HepG2 (cell line): ENCODE measurements at regions not wholly inside any gene's neighbourhood (a gene's known extent, or its start where the extent isn't known, plus 50 kb on each side); places are given as distances from the start of the nearest gene placed in this dataset.
A peak's percentile ranks its signal among the peaks of the same experiment; 100 is the strongest.

Experiments used
- ATAC-seq: fragments of 200-7000 bp; cut with Tn5 transposase; 3 replicates; pipeline ENCODE4 v1.9.1; 2020; ENCODE audit warnings: mild to moderate bottlenecking, moderate library complexity
- BruUV-seq: library from RNA; stranded (reverse); fragments of 400-500 nt; replicated peaks from 2 replicates; lab custom pipeline; 2021; lab: Mats Ljungman, UMichigan
- CTCF ChIA-PET: fragments of 300-600 bp; formaldehyde crosslinking; extraction: SDS; loops from one replicate; lab custom pipeline; 2021; ENCODE audit warnings: low total read pairs, inconsistent platforms, low intra/inter-chr PET ratio; lab: Yijun Ruan, JAX
- POLR2A ChIA-PET: fragments of 350-600 bp; sonication (Branson Sonifier 250); formaldehyde crosslinking; loops from one replicate; lab custom pipeline; 2020; ENCODE audit warnings: antibody characterized with exemption, inconsistent platforms; lab: Yijun Ruan, JAX
- DNase-seq: peaks from one replicate; pipeline ENCODE4 v3.0.0-alpha.2; 2015; ENCODE audit warnings: low spot score
- FAIRE-seq: peaks from 3 replicates; lab custom pipeline; 2011; peaks lifted over from hg19 to GRCh38; lab: Jason Lieb, UNC
- H2AFZ ChIP-seq: one replicate; pipeline ENCODE4 v1.6.1; 2011; ENCODE audit warnings: low read length, inconsistent platforms
- H3K27ac ChIP-seq: fragments of 300-600 bp; 3 replicates; pipeline ENCODE4 v1.8.0; 2011; ENCODE audit warnings: mixed run types, mild to moderate bottlenecking, mixed read lengths, low read length, inconsistent platforms; ENCODE audit not compliant: insufficient read depth; ENCODE audit errors: extremely low read length
- H3K27me3 ChIP-seq, 2 experiments: fragments of 200-600 bp in 1 of 2; 2 replicates in 1 of 2; 3 replicates in 1 of 2; pipeline versions ENCODE4 v1.6.0 to v1.8.0; 2011; ENCODE audit warnings: low read length in 2 of 2, mild to moderate bottlenecking in 2 of 2, moderate library complexity in 2 of 2, inconsistent platforms in 1 of 2; ENCODE audit not compliant: insufficient read depth in 2 of 2, control insufficient read depth in 1 of 2
- H3K36me3 ChIP-seq, 2 experiments: fragments of 200-600 bp in 1 of 2; replicated peaks in 1 of 2; 2 replicates in 1 of 2; 3 replicates in 1 of 2; pipeline versions ENCODE4 v1.5.1 to v1.8.0; 2011; ENCODE audit warnings: low read length in 2 of 2, inconsistent platforms in 1 of 2; ENCODE audit not compliant: insufficient read depth in 2 of 2, control insufficient read depth in 1 of 2
- H3K4me1 ChIP-seq: 2 replicates; pipeline ENCODE4 v1.5.1; 2012; ENCODE audit warnings: low read length, inconsistent platforms; ENCODE audit not compliant: insufficient read depth
- H3K4me2 ChIP-seq: 2 replicates; pipeline ENCODE4 v1.6.0; 2011; ENCODE audit warnings: low read depth, low read length, inconsistent platforms
- H3K4me3 ChIP-seq, 3 experiments: fragments of 200-600 bp in 1 of 3; sonication (generic), shearing (Covaris generic) in 1 of 3; replicated peaks in 1 of 3; 2 replicates each; pipeline ENCODE4 v1.5.1; 2011 to 2016; ENCODE audit warnings: low read length in 3 of 3, inconsistent platforms in 2 of 3, low read depth in 2 of 3, mild to moderate bottlenecking in 2 of 3, control low read depth in 1 of 3, mixed read lengths in 1 of 3; ENCODE audit not compliant: insufficient read depth in 1 of 3
- H3K79me2 ChIP-seq: one replicate; pipeline ENCODE4 v1.6.1; 2011; ENCODE audit warnings: low read length, inconsistent platforms; ENCODE audit not compliant: insufficient read depth
- H3K9ac ChIP-seq: 2 replicates; pipeline ENCODE4 v1.6.0; 2011; ENCODE audit warnings: mild to moderate bottlenecking, low read depth, low read length, inconsistent platforms; ENCODE audit not compliant: insufficient read depth
- H3K9me3 ChIP-seq: 2 replicates; pipeline ENCODE4 v1.5.1; 2012; ENCODE audit warnings: mild to moderate bottlenecking, low read length
- H4K20me1 ChIP-seq: 2 replicates; pipeline ENCODE4 v1.6.0; 2011; ENCODE audit warnings: inconsistent platforms, mild to moderate bottlenecking, low read length, moderate library complexity; ENCODE audit not compliant: insufficient read depth
- AGO1 ChIP-seq: fragments of 200-400 bp; formaldehyde crosslinking; IDR thresholded peaks from 2 replicates; pipeline ENCODE4 v1.6.1; 2017; ENCODE audit warnings: mild to moderate bottlenecking, low read depth, low read length, moderate library complexity; ENCODE audit not compliant: poor library complexity, severe bottlenecking
- CHCHD3 ChIP-seq: sonication (generic); formaldehyde crosslinking; IDR thresholded peaks from 2 replicates; pipeline ENCODE4 v1.8.0; 2022; ENCODE audit warnings: mild to moderate bottlenecking, missing genetic modification reagents, moderate library complexity
- CTCF ChIP-seq: sonication (generic); formaldehyde crosslinking; IDR thresholded peaks from 2 replicates; pipeline ENCODE4 v1.5.0; 2020; ENCODE audit warnings: mild to moderate bottlenecking, missing genetic modification reagents, moderate library complexity
- NR3C1 ChIP-seq: sonication (generic); formaldehyde crosslinking; IDR thresholded peaks from 2 replicates; pipeline ENCODE4 v1.4.0; 2020; ENCODE audit warnings: missing genetic modification reagents
- RAD21 ChIP-seq: fragments of 450-650 bp; formaldehyde crosslinking; IDR thresholded peaks from 2 replicates; pipeline ENCODE4 v1.5.0; 2020; ENCODE audit warnings: mild to moderate bottlenecking
- STAG1 ChIP-seq: sonication (generic); formaldehyde crosslinking; IDR thresholded peaks from 2 replicates; pipeline ENCODE4 v1.4.0; 2020; ENCODE audit warnings: missing genetic modification reagents
- ZBTB7A ChIP-seq: sonication (generic); formaldehyde crosslinking; IDR thresholded peaks from 2 replicates; pipeline ENCODE4 v1.8.0; 2022; ENCODE audit warnings: mild to moderate bottlenecking, missing genetic modification reagents
- ZFP90 ChIP-seq: sonication (generic); formaldehyde crosslinking; IDR thresholded peaks from 2 replicates; pipeline ENCODE4 v1.8.0; 2022; ENCODE audit warnings: missing genetic modification reagents, mild to moderate bottlenecking, inconsistent platforms, borderline replicate concordance
- WGBS: methylation state at CpG from one replicate; pipeline ENCODE4 v1.1.6; 2017; ENCODE audit warnings: low lambda C conversion rate; 5-methylcytosine and 5-hydroxymethylcytosine counted together
- in situ Hi-C: cut with HindIII; loops from 2 replicates; pipeline ENCODE4 v1.10.0; 2017; ENCODE audit warnings: low pct_unique_long_range_greater_than_20kb; ENCODE audit not compliant: extremely low pct_ligation_motif_present
- intact Hi-C: fragments of 100-400 bp; cut with micrococcal nuclease; formaldehyde crosslinking; loops from one replicate; pipeline ENCODE4 v1.10.0; 2022; ENCODE audit not compliant: unreplicated experiment

GRCh38 chr12:132413931-132414588 is 75.9 kb upstream of the FBRSL1 start:
- intact Hi-C loops = loop anchor here (2.0 kb wide), 2 partner anchors 147 to 259 kb away; no protein-coding TSS in a partner anchor
- H3K4me1 ChIP-seq = peaks cover 17% of the 10 kb centered on the region
- CTCF ChIA-PET = interaction anchor here (0.7 to 2.3 kb wide), 5 partner anchors 109 to 260 kb away, joined by 3 to 31 read pairs (median 11); no protein-coding TSS in a partner anchor
- H4K20me1 ChIP-seq = no peaks in the 10 kb centered on the region
- TF ChIP-seq ZFP90 (CRISPR knock-in tag) (no peak), CHCHD3 (CRISPR knock-in tag) (0 out of 2 replicates have a peak, but pooled peaks have one; percentile 18), CTCF (peak; percentile 81), ZBTB7A (CRISPR knock-in tag) (0 out of 2 replicates have a peak, but pooled peaks have one; percentile 43), AGO1 (peak; percentile 11), NR3C1 (CRISPR knock-in tag) (no peak), RAD21 (CRISPR knock-in tag) (peak; percentile 54; the same call in 1 of the 2 replicates), STAG1 (CRISPR knock-in tag) (peak; percentile 81)
- TF ChIP-seq, all 625 proteins: peak for 6
- H3K79me2 ChIP-seq = no peaks in the 10 kb centered on the region
- no peak overlapping the region for H3K27ac ChIP-seq
- peak; percentile 12 for ATAC-seq
- no peaks in the 10 kb centered on the region for H3K9me3 ChIP-seq
- no peak for DNase-seq
- peaks cover 8 to 53% of the 10 kb centered on the region in 2 experiments for H3K27me3 ChIP-seq
- BruUV-seq = no TSS peak
- 55% methylated on average over 16 of the region's 36 CpGs for WGBS
- no peak overlapping the region for H2AFZ ChIP-seq
- no peak for FAIRE-seq
- POLR2A ChIA-PET = no interaction called here
- no peaks in the 10 kb centered on the region for H3K36me3 ChIP-seq
- in situ Hi-C loops = no loop called here
- H3K4me2 ChIP-seq = no peak overlapping the region
- no peak overlapping the region for H3K4me3 ChIP-seq
- H3K9ac ChIP-seq = no peak overlapping the region
